ENCODE measurements at regions not wholly inside any gene's neighbourhood (a gene's known extent, or its start where the extent isn't known, plus 50 kb on each side); places are given as distances from the start of the nearest gene placed in this dataset.

GRCh38 chr3:69560818-69561217 lies 174.9 kb upstream of the FRMD4B start:
- no peak overlapping the region for H3K27ac ChIP-seq
- DNase-seq (ENCODE audit: low spot score): no peak
- no peaks in the 10 kb centered on the region for H3K27me3 ChIP-seq (replicated peaks; ENCODE audit: insufficient read depth)
- H3K4me3 ChIP-seq: no peak overlapping the region
- no peaks in the 10 kb centered on the region for H3K4me1 ChIP-seq (replicated peaks)
- intact Hi-C loops (cut with DNase I): loop anchor here (5.0 kb wide), 1 partner anchor 91 kb away; no protein-coding TSS in a partner anchor
- H3K36me3 ChIP-seq: no peaks in the 10 kb centered on the region
- no peak for TF ChIP-seq POLR2A (IDR thresholded peaks at IDR 0.05)
- TF ChIP-seq CTCF (IDR thresholded peaks at IDR 0.05): no peak
- TF ChIP-seq POLR2AphosphoS5 (IDR thresholded peaks at IDR 0.05): no peak
- H3K9me3 ChIP-seq: no peaks in the 10 kb centered on the region

- no peak overlapping the region for H3K27ac ChIP-seq
- DNase-seq (ENCODE audit: low spot score): no peak
- no peaks in the 10 kb centered on the region for H3K36me3 ChIP-seq
- no peak overlapping the region for H3K4me3 ChIP-seq
- TF ChIP-seq POLR2AphosphoS5 (IDR thresholded peaks at IDR 0.05): no peak
- no peak for TF ChIP-seq POLR2A (IDR thresholded peaks at IDR 0.05)
- TF ChIP-seq CTCF (IDR thresholded peaks at IDR 0.05): no peak
- intact Hi-C loops (cut with DNase I): loop anchor here (5.0 kb wide), 1 partner anchor 92 kb away; no protein-coding TSS in a partner anchor
- no peaks in the 10 kb centered on the region for H3K9me3 ChIP-seq
- H3K4me1 ChIP-seq (replicated peaks): no peaks in the 10 kb centered on the region
- H3K27me3 ChIP-seq (replicated peaks; ENCODE audit: insufficient read depth): no peaks in the 10 kb centered on the region
- WGBS: 83% methylated on average over 4 of the region's 4 CpGs
These were observed 174.2 kb upstream of the FRMD4B start for GRCh38 chr3:69560116-69560515.

GRCh38 chr3:69558912-69559311 lies 173.0 kb upstream of the FRMD4B start:
- peak; percentile 84 for DNase-seq (ENCODE audit: low spot score)
- H3K36me3 ChIP-seq: no peaks in the 10 kb centered on the region
- H3K4me3 ChIP-seq: no peak overlapping the region
- TF ChIP-seq CTCF (IDR thresholded peaks at IDR 0.05) (no peak), POLR2A (IDR thresholded peaks at IDR 0.05) (no peak), POLR2AphosphoS5 (IDR thresholded peaks at IDR 0.05) (peak; percentile 87)
- H3K27ac ChIP-seq: no peak overlapping the region
- no peaks in the 10 kb centered on the region for H3K4me1 ChIP-seq (replicated peaks)
- H3K9me3 ChIP-seq: no peaks in the 10 kb centered on the region
- H3K27me3 ChIP-seq (replicated peaks; ENCODE audit: insufficient read depth): no peaks in the 10 kb centered on the region
- intact Hi-C loops (cut with DNase I): no loop called here
- 15% methylated on average over 2 of the region's 2 CpGs for WGBS

- H3K4me3 ChIP-seq: no peak overlapping the region
- no peak overlapping the region for H3K27ac ChIP-seq
- H3K9me3 ChIP-seq: no peaks in the 10 kb centered on the region
- H3K27me3 ChIP-seq (replicated peaks; ENCODE audit: insufficient read depth): no peaks in the 10 kb centered on the region
- TF ChIP-seq POLR2A (IDR thresholded peaks at IDR 0.05) (no peak), CTCF (IDR thresholded peaks at IDR 0.05) (no peak), POLR2AphosphoS5 (IDR thresholded peaks at IDR 0.05) (no peak)
- 88% methylated on average over 2 of the region's 2 CpGs for WGBS
- no peaks in the 10 kb centered on the region for H3K4me1 ChIP-seq (replicated peaks)
- no peak for DNase-seq (ENCODE audit: low spot score)
- H3K36me3 ChIP-seq: no peaks in the 10 kb centered on the region
- intact Hi-C loops (cut with DNase I): no loop called here
These were observed 168.7 kb upstream of the FRMD4B start for GRCh38 chr3:69554576-69554975.

- no peaks in the 10 kb centered on the region for H3K4me1 ChIP-seq (replicated peaks)
- no peak overlapping the region for H3K4me3 ChIP-seq
- H3K27ac ChIP-seq: no peak overlapping the region
- 74% methylated on average over 4 of the region's 4 CpGs for WGBS
- intact Hi-C loops (cut with DNase I): no loop called here
- DNase-seq (ENCODE audit: low spot score): no peak
- H3K27me3 ChIP-seq (replicated peaks; ENCODE audit: insufficient read depth): no peaks in the 10 kb centered on the region
- no peaks in the 10 kb centered on the region for H3K36me3 ChIP-seq
- H3K9me3 ChIP-seq: no peaks in the 10 kb centered on the region
- TF ChIP-seq CTCF (IDR thresholded peaks at IDR 0.05) (no peak), POLR2AphosphoS5 (IDR thresholded peaks at IDR 0.05) (no peak), POLR2A (IDR thresholded peaks at IDR 0.05) (no peak)
These were observed 168.0 kb upstream of the FRMD4B start for GRCh38 chr3:69553888-69554287.
